ENCODE measurements at regions not wholly inside any gene's neighbourhood (a gene's known extent, or its start where the extent isn't known, plus 50 kb on each side); places are given as distances from the start of the nearest gene placed in this dataset.

GRCh38 chr13:94946039-94946438 is 233.7 kb upstream of the SOX21 start:
- H3K36me3 ChIP-seq (ENCODE audit: control insufficient read depth, insufficient read depth, low read length) = peaks cover 5% of the 10 kb centered on the region
- H3K4me3 ChIP-seq (ENCODE audit: insufficient read depth, low read depth, low read length) = no peak overlapping the region
- peaks cover 28% of the 10 kb centered on the region for H3K4me1 ChIP-seq (ENCODE audit: control insufficient read depth, insufficient read depth, low read length)
- peaks cover 3% of the 10 kb centered on the region for H3K9me3 ChIP-seq (ENCODE audit: control insufficient read depth, low read length)
- H3K27me3 ChIP-seq (ENCODE audit: control insufficient read depth, insufficient read depth, low read length, poor library complexity, severe bottlenecking) = no peaks in the 10 kb centered on the region
- no peak overlapping the region for H3K27ac ChIP-seq (ENCODE audit: insufficient read depth, low read depth, low read length, poor library complexity, severe bottlenecking)
- WGBS, 2 experiments = 81 to 83% methylated on average over 5 of the region's 5 CpGs

GRCh38 chr13:94938124-94938523 is 225.8 kb upstream of the SOX21 start:
- peaks cover 3% of the 10 kb centered on the region for H3K9me3 ChIP-seq (ENCODE audit: control insufficient read depth, low read length)
- no peak overlapping the region for H3K4me3 ChIP-seq (ENCODE audit: insufficient read depth, low read depth, low read length)
- WGBS, 2 experiments = 94 to 96% methylated on average over 4 of the region's 4 CpGs
- no peaks in the 10 kb centered on the region for H3K27me3 ChIP-seq (ENCODE audit: control insufficient read depth, insufficient read depth, low read length, poor library complexity, severe bottlenecking)
- H3K27ac ChIP-seq (ENCODE audit: insufficient read depth, low read depth, low read length, poor library complexity, severe bottlenecking) = no peak overlapping the region
- H3K4me1 ChIP-seq (ENCODE audit: control insufficient read depth, insufficient read depth, low read length) = no peaks in the 10 kb centered on the region
- peaks cover 5% of the 10 kb centered on the region for H3K36me3 ChIP-seq (ENCODE audit: control insufficient read depth, insufficient read depth, low read length)

- Histone ChIP-seq H3K36me3 (ENCODE audit: control insufficient read depth, insufficient read depth, low read length) (no peaks in the 10 kb centered on the region), H3K9me3 (ENCODE audit: control insufficient read depth, low read length) (no peaks in the 10 kb centered on the region), H3K27ac (ENCODE audit: insufficient read depth, low read depth, low read length, poor library complexity, severe bottlenecking) (no peak overlapping the region), H3K27me3 (ENCODE audit: control insufficient read depth, insufficient read depth, low read length, poor library complexity, severe bottlenecking) (no peaks in the 10 kb centered on the region), H3K4me1 (ENCODE audit: control insufficient read depth, insufficient read depth, low read length) (no peaks in the 10 kb centered on the region), H3K4me3 (ENCODE audit: insufficient read depth, low read depth, low read length) (no peak overlapping the region)
These were observed 224.3 kb upstream of the SOX21 start for GRCh38 chr13:94936633-94937032.

GRCh38 chr13:94933936-94934335 is 221.6 kb upstream of the SOX21 start:
- no peaks in the 10 kb centered on the region for H3K4me1 ChIP-seq (ENCODE audit: control insufficient read depth, insufficient read depth, low read length)
- no peak overlapping the region for H3K4me3 ChIP-seq (ENCODE audit: insufficient read depth, low read depth, low read length)
- no peaks in the 10 kb centered on the region for H3K9me3 ChIP-seq (ENCODE audit: control insufficient read depth, low read length)
- 85 to 91% methylated on average over 4 of the region's 4 CpGs for WGBS, 2 experiments
- no peaks in the 10 kb centered on the region for H3K27me3 ChIP-seq (ENCODE audit: control insufficient read depth, insufficient read depth, low read length, poor library complexity, severe bottlenecking)
- no peaks in the 10 kb centered on the region for H3K36me3 ChIP-seq (ENCODE audit: control insufficient read depth, insufficient read depth, low read length)
- no peak overlapping the region for H3K27ac ChIP-seq (ENCODE audit: insufficient read depth, low read depth, low read length, poor library complexity, severe bottlenecking)

GRCh38 chr13:94933230-94933751 is 220.9 kb upstream of the SOX21 start:
- no peak overlapping the region for H3K4me3 ChIP-seq (ENCODE audit: insufficient read depth, low read depth, low read length)
- WGBS, 2 experiments = 93 to 96% methylated on average over 4 of the region's 4 CpGs
- no peaks in the 10 kb centered on the region for H3K4me1 ChIP-seq (ENCODE audit: control insufficient read depth, insufficient read depth, low read length)
- H3K36me3 ChIP-seq (ENCODE audit: control insufficient read depth, insufficient read depth, low read length) = no peaks in the 10 kb centered on the region
- no peak overlapping the region for H3K27ac ChIP-seq (ENCODE audit: insufficient read depth, low read depth, low read length, poor library complexity, severe bottlenecking)
- no peaks in the 10 kb centered on the region for H3K9me3 ChIP-seq (ENCODE audit: control insufficient read depth, low read length)
- no peaks in the 10 kb centered on the region for H3K27me3 ChIP-seq (ENCODE audit: control insufficient read depth, insufficient read depth, low read length, poor library complexity, severe bottlenecking)

- no peak overlapping the region for H3K4me3 ChIP-seq (ENCODE audit: insufficient read depth, low read depth, low read length)
- no peaks in the 10 kb centered on the region for H3K27me3 ChIP-seq (ENCODE audit: control insufficient read depth, insufficient read depth, low read length, poor library complexity, severe bottlenecking)
- H3K9me3 ChIP-seq (ENCODE audit: control insufficient read depth, low read length) = no peaks in the 10 kb centered on the region
- H3K27ac ChIP-seq (ENCODE audit: insufficient read depth, low read depth, low read length, poor library complexity, severe bottlenecking) = no peak overlapping the region
- H3K4me1 ChIP-seq (ENCODE audit: control insufficient read depth, insufficient read depth, low read length) = no peaks in the 10 kb centered on the region
- H3K36me3 ChIP-seq (ENCODE audit: control insufficient read depth, insufficient read depth, low read length) = no peaks in the 10 kb centered on the region
- 89 to 94% methylated on average over 5 of the region's 5 CpGs for WGBS, 2 experiments
These were observed 215.9 kb upstream of the SOX21 start for GRCh38 chr13:94928127-94928775.

- peaks cover 8% of the 10 kb centered on the region for H3K4me1 ChIP-seq (ENCODE audit: control insufficient read depth, insufficient read depth, low read length)
- H3K36me3 ChIP-seq (ENCODE audit: control insufficient read depth, insufficient read depth, low read length) = no peaks in the 10 kb centered on the region
- no peak overlapping the region for H3K27ac ChIP-seq (ENCODE audit: insufficient read depth, low read depth, low read length, poor library complexity, severe bottlenecking)
- no peaks in the 10 kb centered on the region for H3K27me3 ChIP-seq (ENCODE audit: control insufficient read depth, insufficient read depth, low read length, poor library complexity, severe bottlenecking)
- no peak overlapping the region for H3K4me3 ChIP-seq (ENCODE audit: insufficient read depth, low read depth, low read length)
- 65 to 96% methylated on average over 2 to 3 of the region's 3 CpGs for WGBS, 2 experiments
- H3K9me3 ChIP-seq (ENCODE audit: control insufficient read depth, low read length) = no peaks in the 10 kb centered on the region
These were observed 212.9 kb upstream of the SOX21 start for GRCh38 chr13:94925263-94925662.

GRCh38 chr13:94921181-94921580 is 208.8 kb upstream of the SOX21 start:
- no peaks in the 10 kb centered on the region for H3K9me3 ChIP-seq (ENCODE audit: control insufficient read depth, low read length)

GRCh38 chr13:94920578-94920977 is 208.2 kb upstream of the SOX21 start:
- H3K9me3 ChIP-seq (ENCODE audit: control insufficient read depth, low read length) = no peaks in the 10 kb centered on the region
- H3K4me3 ChIP-seq (ENCODE audit: insufficient read depth, low read depth, low read length) = no peak overlapping the region
- H3K4me1 ChIP-seq (ENCODE audit: control insufficient read depth, insufficient read depth, low read length) = peaks cover 14% of the 10 kb centered on the region
- WGBS, 2 experiments = 75% methylated on average over 2 of the region's 2 CpGs; no CpG with 5 or more reads in 1 of the 2 experiments
- H3K27me3 ChIP-seq (ENCODE audit: control insufficient read depth, insufficient read depth, low read length, poor library complexity, severe bottlenecking) = no peaks in the 10 kb centered on the region
- H3K36me3 ChIP-seq (ENCODE audit: control insufficient read depth, insufficient read depth, low read length) = no peaks in the 10 kb centered on the region
- no peak overlapping the region for H3K27ac ChIP-seq (ENCODE audit: insufficient read depth, low read depth, low read length, poor library complexity, severe bottlenecking)

More at GRCh38 chr13:94921181-94921580, 208.8 kb upstream of the SOX21 start:
- no peaks in the 10 kb centered on the region for H3K36me3 ChIP-seq (ENCODE audit: control insufficient read depth, insufficient read depth, low read length)
- H3K4me3 ChIP-seq (ENCODE audit: insufficient read depth, low read depth, low read length) = no peak overlapping the region
- peaks cover 14% of the 10 kb centered on the region for H3K4me1 ChIP-seq (ENCODE audit: control insufficient read depth, insufficient read depth, low read length)
- H3K27ac ChIP-seq (ENCODE audit: insufficient read depth, low read depth, low read length, poor library complexity, severe bottlenecking) = no peak overlapping the region
- H3K27me3 ChIP-seq (ENCODE audit: control insufficient read depth, insufficient read depth, low read length, poor library complexity, severe bottlenecking) = no peaks in the 10 kb centered on the region
- 60 to 65% methylated on average over 4 of the region's 4 CpGs for whole genome bisulfite sequencing, 2 experiments

GRCh38 chr13:94917824-94918223 is 205.5 kb upstream of the SOX21 start:
- H3K4me3 ChIP-seq (ENCODE audit: insufficient read depth, low read depth, low read length) = no peak overlapping the region
- H3K9me3 ChIP-seq (ENCODE audit: control insufficient read depth, low read length) = no peaks in the 10 kb centered on the region
- H3K4me1 ChIP-seq (ENCODE audit: control insufficient read depth, insufficient read depth, low read length) = peaks cover 14% of the 10 kb centered on the region
- H3K27me3 ChIP-seq (ENCODE audit: control insufficient read depth, insufficient read depth, low read length, poor library complexity, severe bottlenecking) = no peaks in the 10 kb centered on the region
- H3K27ac ChIP-seq (ENCODE audit: insufficient read depth, low read depth, low read length, poor library complexity, severe bottlenecking) = no peak overlapping the region
- no peaks in the 10 kb centered on the region for H3K36me3 ChIP-seq (ENCODE audit: control insufficient read depth, insufficient read depth, low read length)
- WGBS, 2 experiments = 71 to 74% methylated on average over 2 of the region's 2 CpGs
